ENCODE measurements at regions not wholly inside any gene's neighbourhood (a gene's known extent, or its start where the extent isn't known, plus 50 kb on each side); places are given as distances from the start of the nearest gene placed in this dataset.

DNA sequence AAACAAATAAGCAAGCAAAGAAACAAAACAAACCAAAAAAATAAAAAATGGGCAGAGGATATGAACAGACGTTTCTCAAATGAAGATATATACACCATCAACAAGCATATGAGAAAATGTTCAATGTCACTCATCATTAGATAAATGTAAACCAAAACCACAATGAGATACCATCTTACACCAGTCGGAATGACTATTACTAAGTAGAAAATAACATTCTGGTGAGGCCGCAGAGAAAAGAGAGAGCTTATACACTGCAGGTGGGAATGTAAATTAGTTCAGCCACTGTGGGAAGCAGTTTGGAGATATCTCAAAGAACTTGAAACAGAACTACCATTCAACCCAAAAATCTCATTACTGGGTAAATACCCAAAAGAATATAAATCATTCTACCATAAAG lies 321.0 kb upstream of the SLIT2 start:
- H3K27me3 ChIP-seq (replicated peaks; ENCODE audit: control insufficient read depth, insufficient read depth, low read length, poor library complexity, severe bottlenecking) = no peaks in the 10 kb centered on the region
- DNase-seq = no peak
- H3K4me1 ChIP-seq (ENCODE audit: control insufficient read depth, insufficient read depth, low read length, poor library complexity, severe bottlenecking) = no peaks in the 10 kb centered on the region
- no peaks in the 10 kb centered on the region for H3K36me3 ChIP-seq (ENCODE audit: control insufficient read depth, insufficient read depth, low read length)
- H3K27ac ChIP-seq (ENCODE audit: insufficient read depth, low read length, poor library complexity, severe bottlenecking) = no peak overlapping the region
- H3K4me3 ChIP-seq (ENCODE audit: insufficient read depth, low read depth, low read length, poor library complexity, severe bottlenecking) = no peak overlapping the region
- no peaks in the 10 kb centered on the region for H3K9me3 ChIP-seq (ENCODE audit: control insufficient read depth, low read length)

GRCh38 chr4:19927381-19927780 lies 324.3 kb upstream of the SLIT2 start:
- no peak overlapping the region for H3K4me3 ChIP-seq (ENCODE audit: insufficient read depth, low read depth, low read length, poor library complexity, severe bottlenecking)
- DNase-seq = no peak
- H3K9me3 ChIP-seq (ENCODE audit: control insufficient read depth, low read length) = no peaks in the 10 kb centered on the region
- H3K27ac ChIP-seq (ENCODE audit: insufficient read depth, low read length, poor library complexity, severe bottlenecking) = no peak overlapping the region
- no peaks in the 10 kb centered on the region for H3K36me3 ChIP-seq (ENCODE audit: control insufficient read depth, insufficient read depth, low read length)
- H3K4me1 ChIP-seq (ENCODE audit: control insufficient read depth, insufficient read depth, low read length, poor library complexity, severe bottlenecking) = no peaks in the 10 kb centered on the region
- H3K27me3 ChIP-seq (replicated peaks; ENCODE audit: control insufficient read depth, insufficient read depth, low read length, poor library complexity, severe bottlenecking) = no peaks in the 10 kb centered on the region

GRCh38 chr4:19925516-19925915 lies 326.2 kb upstream of the SLIT2 start:
- H3K4me3 ChIP-seq (ENCODE audit: insufficient read depth, low read depth, low read length, poor library complexity, severe bottlenecking) = no peak overlapping the region
- no peaks in the 10 kb centered on the region for H3K36me3 ChIP-seq (ENCODE audit: control insufficient read depth, insufficient read depth, low read length)
- no peaks in the 10 kb centered on the region for H3K27me3 ChIP-seq (replicated peaks; ENCODE audit: control insufficient read depth, insufficient read depth, low read length, poor library complexity, severe bottlenecking)
- H3K9me3 ChIP-seq (ENCODE audit: control insufficient read depth, low read length) = no peaks in the 10 kb centered on the region
- no peaks in the 10 kb centered on the region for H3K4me1 ChIP-seq (ENCODE audit: control insufficient read depth, insufficient read depth, low read length, poor library complexity, severe bottlenecking)
- no peak overlapping the region for H3K27ac ChIP-seq (ENCODE audit: insufficient read depth, low read length, poor library complexity, severe bottlenecking)
- DNase-seq = no peak

DNA sequence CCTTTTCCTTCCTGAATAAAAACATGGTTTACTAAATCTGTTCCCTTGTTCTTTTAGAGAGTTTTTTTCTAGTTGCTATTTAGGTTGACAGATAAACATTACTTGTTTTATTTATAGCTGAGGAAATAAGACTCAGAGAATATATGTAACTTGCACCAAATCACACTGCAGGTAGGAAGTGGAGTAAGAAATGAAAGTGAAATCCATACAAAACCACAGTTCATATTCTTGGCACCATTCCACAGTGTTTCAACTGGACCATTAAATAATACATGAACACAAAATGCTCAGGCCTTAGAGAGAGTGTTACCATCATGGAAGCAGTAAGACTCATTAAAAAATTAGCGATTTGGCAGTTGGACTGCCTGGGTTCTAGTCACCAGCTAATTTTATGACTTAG lies 326.9 kb upstream of the SLIT2 start:
- Histone ChIP-seq H3K4me1 (ENCODE audit: control insufficient read depth, insufficient read depth, low read length, poor library complexity, severe bottlenecking) (no peaks in the 10 kb centered on the region), H3K27ac (ENCODE audit: insufficient read depth, low read length, poor library complexity, severe bottlenecking) (no peak overlapping the region), H3K4me3 (ENCODE audit: insufficient read depth, low read depth, low read length, poor library complexity, severe bottlenecking) (no peak overlapping the region), H3K9me3 (ENCODE audit: control insufficient read depth, low read length) (no peaks in the 10 kb centered on the region), H3K36me3 (ENCODE audit: control insufficient read depth, insufficient read depth, low read length) (no peaks in the 10 kb centered on the region), H3K27me3 (replicated peaks; ENCODE audit: control insufficient read depth, insufficient read depth, low read length, poor library complexity, severe bottlenecking) (no peaks in the 10 kb centered on the region)
- no peak for DNase-seq

GRCh38 chr4:19915276-19915675 lies 336.4 kb upstream of the SLIT2 start:
- H3K4me3 ChIP-seq (ENCODE audit: insufficient read depth, low read depth, low read length, poor library complexity, severe bottlenecking) = no peak overlapping the region
- H3K27ac ChIP-seq (ENCODE audit: insufficient read depth, low read length, poor library complexity, severe bottlenecking) = no peak overlapping the region
- no peaks in the 10 kb centered on the region for H3K4me1 ChIP-seq (ENCODE audit: control insufficient read depth, insufficient read depth, low read length, poor library complexity, severe bottlenecking)
- H3K27me3 ChIP-seq (replicated peaks; ENCODE audit: control insufficient read depth, insufficient read depth, low read length, poor library complexity, severe bottlenecking) = no peaks in the 10 kb centered on the region
- DNase-seq = no peak
- no peaks in the 10 kb centered on the region for H3K36me3 ChIP-seq (ENCODE audit: control insufficient read depth, insufficient read depth, low read length)
- H3K9me3 ChIP-seq (ENCODE audit: control insufficient read depth, low read length) = no peaks in the 10 kb centered on the region

GRCh38 chr4:19913650-19914049 lies 338.1 kb upstream of the SLIT2 start:
- DNase-seq = no peak
- Histone ChIP-seq H3K4me3 (ENCODE audit: insufficient read depth, low read depth, low read length, poor library complexity, severe bottlenecking) (no peak overlapping the region), H3K9me3 (ENCODE audit: control insufficient read depth, low read length) (no peaks in the 10 kb centered on the region), H3K4me1 (ENCODE audit: control insufficient read depth, insufficient read depth, low read length, poor library complexity, severe bottlenecking) (no peaks in the 10 kb centered on the region), H3K27me3 (replicated peaks; ENCODE audit: control insufficient read depth, insufficient read depth, low read length, poor library complexity, severe bottlenecking) (no peaks in the 10 kb centered on the region), H3K36me3 (ENCODE audit: control insufficient read depth, insufficient read depth, low read length) (no peaks in the 10 kb centered on the region), H3K27ac (ENCODE audit: insufficient read depth, low read length, poor library complexity, severe bottlenecking) (no peak overlapping the region)

- Histone ChIP-seq H3K27me3 (replicated peaks; ENCODE audit: control insufficient read depth, insufficient read depth, low read length, poor library complexity, severe bottlenecking) (no peaks in the 10 kb centered on the region), H3K36me3 (ENCODE audit: control insufficient read depth, insufficient read depth, low read length) (no peaks in the 10 kb centered on the region), H3K9me3 (ENCODE audit: control insufficient read depth, low read length) (no peaks in the 10 kb centered on the region), H3K4me3 (ENCODE audit: insufficient read depth, low read depth, low read length, poor library complexity, severe bottlenecking) (no peak overlapping the region), H3K27ac (ENCODE audit: insufficient read depth, low read length, poor library complexity, severe bottlenecking) (no peak overlapping the region), H3K4me1 (ENCODE audit: control insufficient read depth, insufficient read depth, low read length, poor library complexity, severe bottlenecking) (no peaks in the 10 kb centered on the region)
- no peak for DNase-seq
Measured at GRCh38 chr4:19910861-19911525, 340.7 kb upstream of the SLIT2 start.

DNA sequence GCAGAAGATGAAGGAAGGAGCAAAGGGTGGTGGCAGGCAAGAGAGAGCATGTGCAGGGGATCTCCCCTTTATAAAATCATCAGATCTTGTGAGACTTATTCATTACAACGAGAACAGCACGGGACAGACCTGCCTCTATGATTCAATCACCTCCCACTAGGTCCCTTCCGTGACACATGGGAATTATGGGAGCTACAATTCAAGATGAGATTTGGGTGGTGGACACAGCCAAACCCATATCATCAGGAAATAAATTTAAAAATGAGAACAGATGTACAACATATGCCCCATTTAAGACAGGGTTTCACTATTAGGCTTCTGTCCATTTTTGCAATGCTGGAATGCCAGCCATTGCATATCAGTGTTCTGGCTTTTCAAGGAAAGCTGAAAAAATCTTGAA lies 346.7 kb upstream of the SLIT2 start:
- DNase-seq = no peak
- H3K9me3 ChIP-seq (ENCODE audit: control insufficient read depth, low read length) = no peaks in the 10 kb centered on the region

GRCh38 chr4:19888587-19888986 lies 363.1 kb upstream of the SLIT2 start:
- H3K4me3 ChIP-seq (ENCODE audit: insufficient read depth, low read depth, low read length, poor library complexity, severe bottlenecking) = no peak overlapping the region
- H3K27ac ChIP-seq (ENCODE audit: insufficient read depth, low read length, poor library complexity, severe bottlenecking) = no peak overlapping the region
- no peak for DNase-seq
- no peaks in the 10 kb centered on the region for H3K9me3 ChIP-seq (ENCODE audit: control insufficient read depth, low read length)
- H3K36me3 ChIP-seq (ENCODE audit: control insufficient read depth, insufficient read depth, low read length) = no peaks in the 10 kb centered on the region
- no peaks in the 10 kb centered on the region for H3K27me3 ChIP-seq (replicated peaks; ENCODE audit: control insufficient read depth, insufficient read depth, low read length, poor library complexity, severe bottlenecking)
- H3K4me1 ChIP-seq (ENCODE audit: control insufficient read depth, insufficient read depth, low read length, poor library complexity, severe bottlenecking) = no peaks in the 10 kb centered on the region

More for the DNA sequence above, 346.7 kb upstream of the SLIT2 start:
- Histone ChIP-seq H3K4me3 (ENCODE audit: insufficient read depth, low read depth, low read length, poor library complexity, severe bottlenecking) (no peak overlapping the region), H3K36me3 (ENCODE audit: control insufficient read depth, insufficient read depth, low read length) (no peaks in the 10 kb centered on the region), H3K4me1 (ENCODE audit: control insufficient read depth, insufficient read depth, low read length, poor library complexity, severe bottlenecking) (no peaks in the 10 kb centered on the region), H3K27me3 (replicated peaks; ENCODE audit: control insufficient read depth, insufficient read depth, low read length, poor library complexity, severe bottlenecking) (no peaks in the 10 kb centered on the region), H3K27ac (ENCODE audit: insufficient read depth, low read length, poor library complexity, severe bottlenecking) (no peak overlapping the region)

GRCh38 chr4:19883841-19884240 lies 367.9 kb upstream of the SLIT2 start:
- Histone ChIP-seq H3K9me3 (ENCODE audit: control insufficient read depth, low read length) (no peaks in the 10 kb centered on the region), H3K27ac (ENCODE audit: insufficient read depth, low read length, poor library complexity, severe bottlenecking) (no peak overlapping the region), H3K36me3 (ENCODE audit: control insufficient read depth, insufficient read depth, low read length) (no peaks in the 10 kb centered on the region), H3K4me1 (ENCODE audit: control insufficient read depth, insufficient read depth, low read length, poor library complexity, severe bottlenecking) (no peaks in the 10 kb centered on the region), H3K4me3 (ENCODE audit: insufficient read depth, low read depth, low read length, poor library complexity, severe bottlenecking) (no peak overlapping the region), H3K27me3 (replicated peaks; ENCODE audit: control insufficient read depth, insufficient read depth, low read length, poor library complexity, severe bottlenecking) (no peaks in the 10 kb centered on the region)
- DNase-seq = no peak
